GM19025 (cell line): ENCODE measurements at regions not wholly inside any gene's neighbourhood (a gene's known extent, or its start where the extent isn't known, plus 50 kb on each side); places are given as distances from the start of the nearest gene placed in this dataset.

ENCODE experiments used
- ATAC-seq: cut with Tn5 transposase; IDR thresholded peaks from one replicate; pipeline ENCODE4 v1.9.1; 2021; ENCODE audit warnings: mild to moderate bottlenecking, low read depth, moderate library complexity; ENCODE audit not compliant: unreplicated experiment

- ATAC-seq = no peak
Measured at GRCh38 chr2:157174321-157174720, 83.2 kb upstream of the GALNT5 start.

- no peak for ATAC-seq
Measured at GRCh38 chr2:157176602-157177001, 80.9 kb upstream of the GALNT5 start.

GRCh38 chr2:157178874-157179273, 78.6 kb upstream of the GALNT5 start:
- no peak for ATAC-seq

GRCh38 chr2:157179324-157180105, 78.0 kb upstream of the GALNT5 start:
- no peak for ATAC-seq

GRCh38 chr2:157180359-157180758, 77.1 kb upstream of the GALNT5 start:
- no peak for ATAC-seq

GRCh38 chr2:157181234-157181633, 76.3 kb upstream of the GALNT5 start:
- no peak for ATAC-seq

GRCh38 chr2:157182204-157182709, 75.2 kb upstream of the GALNT5 start:
- ATAC-seq = no peak

GRCh38 chr2:157182834-157183396, 74.6 kb upstream of the GALNT5 start:
- ATAC-seq = no peak

GRCh38 chr2:157184161-157184895, 73.2 kb upstream of the GALNT5 start:
- ATAC-seq = no peak

GRCh38 chr2:157185476-157186227, 71.9 kb upstream of the GALNT5 start:
- no peak for ATAC-seq

- no peak for ATAC-seq
Measured at GRCh38 chr2:157190151-157190550, 67.4 kb upstream of the GALNT5 start.

GRCh38 chr2:157191186-157191585, 66.3 kb upstream of the GALNT5 start:
- no peak for ATAC-seq

- ATAC-seq = peak; percentile 89
Measured at GRCh38 chr2:157192445-157193423, 64.8 kb upstream of the GALNT5 start.

GRCh38 chr2:157193461-157193860, 64.0 kb upstream of the GALNT5 start:
- no peak for ATAC-seq

- ATAC-seq = no peak
Measured at GRCh38 chr2:157194097-157194688, 63.3 kb upstream of the GALNT5 start.

GRCh38 chr2:157194844-157195243, 62.7 kb upstream of the GALNT5 start:
- ATAC-seq = no peak

- no peak for ATAC-seq
Measured at GRCh38 chr2:157196956-157197355, 60.5 kb upstream of the GALNT5 start.

- no peak for ATAC-seq
Measured at GRCh38 chr2:157197848-157198247, 59.7 kb upstream of the GALNT5 start.

- ATAC-seq = no peak
Measured at GRCh38 chr2:157203651-157204050, 53.9 kb upstream of the GALNT5 start.
